HEK293T (cell line): ENCODE measurements at regions not wholly inside any gene's neighbourhood (a gene's known extent, or its start where the extent isn't known, plus 50 kb on each side); places are given as distances from the start of the nearest gene placed in this dataset.

Experiments used
- CTCF ChIA-PET: fragments of 350-600 bp; formaldehyde crosslinking; extraction: SDS; loops from one replicate; lab custom pipeline; 2021; ENCODE audit warnings: antibody characterized with exemption, inconsistent platforms; lab: Yijun Ruan, JAX
- POLR2A ChIA-PET: fragments of 350-600 bp; formaldehyde crosslinking; extraction: SDS; loops from one replicate; lab custom pipeline; 2020; ENCODE audit warnings: antibody characterized with exemption, inconsistent platforms; lab: Yijun Ruan, JAX
- DNase-seq: peaks from one replicate; pipeline ENCODE4 v3.0.0; 2012; ENCODE audit warnings: mixed read lengths; ENCODE audit errors: extremely low spot score
- ARNT ChIP-seq: fragments of 450-650 bp; IDR thresholded peaks from 2 replicates; pipeline ENCODE4 v1.6.1; 2017; ENCODE audit warnings: mild to moderate bottlenecking
- BHLHE40 ChIP-seq: fragments of 450-650 bp; IDR thresholded peaks from 2 replicates; pipeline ENCODE4 v1.6.1; 2016; ENCODE audit warnings: mild to moderate bottlenecking, moderate library complexity, borderline replicate concordance
- CTBP1 ChIP-seq: fragments of 450-650 bp; IDR thresholded peaks from 2 replicates; pipeline ENCODE4 v1.6.1; 2016; ENCODE audit warnings: borderline replicate concordance
- ELF4 ChIP-seq: fragments of 450-650 bp; IDR thresholded peaks from 2 replicates; pipeline ENCODE4 v1.6.1; 2017; ENCODE audit warnings: antibody characterized with exemption
- FOXA1 ChIP-seq: fragments of 450-650 bp; IDR thresholded peaks from 2 replicates; pipeline ENCODE4 v1.6.1; 2016; ENCODE audit warnings: mild to moderate bottlenecking
- FOXK2 ChIP-seq: fragments of 450-650 bp; IDR thresholded peaks from 2 replicates; pipeline ENCODE4 v1.6.1; 2016; ENCODE audit warnings: mild to moderate bottlenecking
- FOXM1 ChIP-seq: fragments of 450-650 bp; IDR thresholded peaks from 2 replicates; pipeline ENCODE4 v1.6.1; 2017; ENCODE audit warnings: mild to moderate bottlenecking, borderline replicate concordance
- HDGF ChIP-seq: fragments of 450-650 bp; IDR thresholded peaks from 2 replicates; pipeline ENCODE4 v1.6.1; 2017; ENCODE audit warnings: antibody characterized with exemption, borderline replicate concordance
- L3MBTL2 ChIP-seq: fragments of 450-650 bp; conservative IDR thresholded peaks from 2 replicates; pipeline ENCODE4 v1.6.1; 2016; ENCODE audit warnings: mild to moderate bottlenecking
- LEF1 ChIP-seq: fragments of 450-650 bp; IDR thresholded peaks from 2 replicates; pipeline ENCODE4 v1.6.1; 2017; ENCODE audit warnings: mild to moderate bottlenecking, borderline replicate concordance
- NFRKB ChIP-seq: fragments of 450-650 bp; IDR thresholded peaks from 2 replicates; pipeline ENCODE4 v1.6.1; 2016; ENCODE audit warnings: mild to moderate bottlenecking, moderate library complexity
- SP1 ChIP-seq: fragments of 450-650 bp; IDR thresholded peaks from 2 replicates; pipeline ENCODE4 v1.6.1; 2017
- SUZ12 ChIP-seq: fragments of 450-650 bp; IDR thresholded peaks from 2 replicates; pipeline ENCODE4 v1.6.1; 2016; ENCODE audit warnings: mild to moderate bottlenecking
- TARDBP ChIP-seq: fragments of 450-650 bp; IDR thresholded peaks from 2 replicates; pipeline ENCODE4 v1.6.1; 2016
- ZNF384 ChIP-seq: fragments of 450-650 bp; IDR thresholded peaks from 2 replicates; pipeline ENCODE4 v1.6.1; 2016
- TF ChIP-seq, protein P1 (sequence below): fragments of 450-650 bp; IDR thresholded peaks from 2 replicates; pipeline ENCODE4 v1.6.1; 2016

DNA sequence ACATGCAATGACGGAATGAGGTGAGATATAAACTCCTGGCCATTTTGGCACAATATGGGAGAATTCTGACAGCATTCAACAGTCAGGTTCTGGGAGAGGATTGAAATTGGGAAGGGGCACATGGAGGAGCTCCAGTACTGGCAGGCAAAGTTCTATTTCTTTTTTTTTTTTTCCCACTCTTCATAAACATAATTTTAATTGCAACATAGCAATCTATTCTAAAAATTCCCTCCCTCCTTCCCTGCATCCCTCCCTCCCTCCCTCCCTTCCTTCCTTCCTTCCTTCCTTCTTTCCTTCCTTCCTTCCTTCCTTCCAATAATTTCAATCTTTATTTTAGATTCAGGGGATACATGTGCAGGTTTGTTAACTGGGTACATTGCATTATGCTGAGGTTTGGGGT is 93.2 kb downstream of the PTCSC3 start:
- TF ChIP-seq SP1 (no peak), FOXM1 (no peak), FOXK2 (no peak), FOXA1 (no peak), CTBP1 (no peak), TARDBP (no peak), L3MBTL2 (no peak), ELF4 (no peak), LEF1 (no peak), ARNT (no peak), SUZ12 (no peak), ZNF384 (no peak)
- ChIA-PET POLR2A (no interaction called here), CTCF (no interaction called here)
- no peak for DNase-seq

DNA sequence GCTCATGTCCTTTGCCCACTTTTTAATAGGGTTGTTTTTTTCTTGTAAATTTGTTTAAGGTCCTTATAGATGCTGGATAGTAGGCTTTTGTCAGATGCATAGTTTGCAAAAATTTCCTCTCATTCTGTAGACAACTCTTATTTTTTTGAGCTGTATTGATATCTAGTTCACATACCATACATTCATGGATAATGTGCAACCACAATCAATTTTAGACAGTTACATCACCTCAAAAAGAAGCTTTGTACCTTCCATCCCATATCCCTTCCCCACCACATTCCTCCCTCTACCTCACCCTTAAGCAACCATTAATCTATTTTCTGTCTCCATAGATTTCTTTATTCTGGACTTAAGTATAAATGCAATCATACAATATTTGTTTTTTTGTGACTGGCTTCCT is 98.4 kb downstream of the PTCSC3 start:
- ChIA-PET POLR2A (interaction anchor here (0.6 kb wide), 1 partner anchor 99 kb away, joined by 4 read pairs; no protein-coding TSS in a partner anchor), CTCF (no interaction called here)
- TF ChIP-seq, protein P1, sequence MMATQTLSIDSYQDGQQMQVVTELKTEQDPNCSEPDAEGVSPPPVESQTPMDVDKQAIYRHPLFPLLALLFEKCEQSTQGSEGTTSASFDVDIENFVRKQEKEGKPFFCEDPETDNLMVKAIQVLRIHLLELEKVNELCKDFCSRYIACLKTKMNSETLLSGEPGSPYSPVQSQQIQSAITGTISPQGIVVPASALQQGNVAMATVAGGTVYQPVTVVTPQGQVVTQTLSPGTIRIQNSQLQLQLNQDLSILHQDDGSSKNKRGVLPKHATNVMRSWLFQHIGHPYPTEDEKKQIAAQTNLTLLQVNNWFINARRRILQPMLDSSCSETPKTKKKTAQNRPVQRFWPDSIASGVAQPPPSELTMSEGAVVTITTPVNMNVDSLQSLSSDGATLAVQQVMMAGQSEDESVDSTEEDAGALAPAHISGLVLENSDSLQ, result no peak
- no peak for TF ChIP-seq ELF4
- TF ChIP-seq HDGF, result no peak
- TF ChIP-seq ZNF384, result no peak
- no peak for TF ChIP-seq LEF1
- DNase-seq, result no peak

DNA sequence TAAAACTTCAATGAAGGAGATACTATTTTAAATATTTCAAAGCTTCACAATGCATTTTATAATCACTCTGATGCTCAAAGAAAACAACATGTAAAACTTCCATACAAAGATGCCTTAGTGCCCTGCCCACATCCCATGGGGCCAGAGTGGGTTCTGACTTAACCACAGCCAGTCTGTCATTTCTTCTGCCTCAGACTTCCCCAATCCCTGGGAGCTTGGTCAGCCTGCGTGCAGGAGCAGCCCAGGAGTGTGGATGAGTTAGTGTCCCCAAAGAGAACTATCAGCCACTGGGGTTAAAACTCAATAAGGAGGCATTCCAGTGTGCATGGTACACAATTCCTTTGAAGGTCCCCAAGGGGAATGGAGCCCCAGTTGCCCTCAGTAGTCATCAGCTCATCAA is 100.3 kb downstream of the PTCSC3 start:
- CTCF ChIA-PET, result interaction anchor here (1.1 kb wide), 1 partner anchor 193 kb away, joined by 3 read pairs; no protein-coding TSS in a partner anchor
- POLR2A ChIA-PET, result no interaction called here
- DNase-seq, result no peak
- no peak for TF ChIP-seq LEF1
- TF ChIP-seq CTBP1, result no peak

DNA sequence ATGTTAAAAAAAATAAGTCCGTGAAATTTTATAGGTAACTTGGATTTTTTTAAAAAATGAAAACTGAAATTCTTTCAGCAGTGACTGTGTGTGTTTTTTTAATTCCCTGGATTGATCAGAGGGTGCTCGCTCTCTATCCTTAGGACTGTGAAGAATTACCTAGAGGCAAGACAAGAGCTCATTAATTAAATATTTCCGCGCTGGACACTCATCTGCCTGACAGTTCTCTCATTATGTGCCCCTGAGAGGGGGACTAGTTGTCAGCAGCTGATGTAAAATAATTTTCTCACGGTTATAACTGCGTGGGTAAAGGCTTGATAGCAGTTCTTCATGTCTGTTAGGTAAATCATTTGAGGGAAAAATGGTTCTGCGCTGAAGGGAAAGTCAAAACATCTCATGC is 101.3 kb downstream of the PTCSC3 start:
- no peak for DNase-seq
- TF ChIP-seq NFRKB (no peak), FOXA1 (no peak), L3MBTL2 (no peak), LEF1 (no peak)
- POLR2A ChIA-PET, result no interaction called here
- CTCF ChIA-PET, result no interaction called here

DNA sequence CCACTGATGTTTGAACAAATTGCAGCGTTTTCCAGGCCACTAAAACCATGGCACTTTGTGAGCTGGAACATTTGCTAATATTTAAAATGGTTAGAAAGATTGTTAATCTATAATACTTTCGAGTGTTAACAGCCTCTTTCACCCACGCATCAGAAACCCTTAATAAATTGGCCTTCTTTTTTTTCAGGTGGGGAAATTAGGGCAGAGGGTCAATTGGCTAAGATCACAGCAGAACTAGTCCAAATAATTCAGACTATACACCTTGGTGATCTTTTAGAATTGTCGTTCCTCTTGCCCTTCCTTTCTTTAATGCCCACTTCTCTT is 105.8 kb downstream of the PTCSC3 start:
- DNase-seq, result no peak
- no peak for TF ChIP-seq NFRKB
- TF ChIP-seq BHLHE40, result no peak
- TF ChIP-seq SUZ12, result no peak
- no peak for TF ChIP-seq ELF4
- TF ChIP-seq FOXK2, result no peak
- no peak for TF ChIP-seq TARDBP
- no peak for TF ChIP-seq ZNF384
- no peak for TF ChIP-seq SP1
- TF ChIP-seq L3MBTL2, result no peak
- no peak for TF ChIP-seq FOXA1
- no peak for TF ChIP-seq LEF1
- TF ChIP-seq FOXM1, result no peak
- no peak for TF ChIP-seq CTBP1
- TF ChIP-seq HDGF, result no peak
- TF ChIP-seq ARNT, result no peak
- TF ChIP-seq, protein P1, result no peak
- CTCF ChIA-PET, result interaction anchor here (0.8 to 2.8 kb wide), 15 partner anchors 9 to 1073 kb away, joined by 3 to 22 read pairs (median 5); no protein-coding TSS in a partner anchor
- POLR2A ChIA-PET, result no interaction called here

DNA sequence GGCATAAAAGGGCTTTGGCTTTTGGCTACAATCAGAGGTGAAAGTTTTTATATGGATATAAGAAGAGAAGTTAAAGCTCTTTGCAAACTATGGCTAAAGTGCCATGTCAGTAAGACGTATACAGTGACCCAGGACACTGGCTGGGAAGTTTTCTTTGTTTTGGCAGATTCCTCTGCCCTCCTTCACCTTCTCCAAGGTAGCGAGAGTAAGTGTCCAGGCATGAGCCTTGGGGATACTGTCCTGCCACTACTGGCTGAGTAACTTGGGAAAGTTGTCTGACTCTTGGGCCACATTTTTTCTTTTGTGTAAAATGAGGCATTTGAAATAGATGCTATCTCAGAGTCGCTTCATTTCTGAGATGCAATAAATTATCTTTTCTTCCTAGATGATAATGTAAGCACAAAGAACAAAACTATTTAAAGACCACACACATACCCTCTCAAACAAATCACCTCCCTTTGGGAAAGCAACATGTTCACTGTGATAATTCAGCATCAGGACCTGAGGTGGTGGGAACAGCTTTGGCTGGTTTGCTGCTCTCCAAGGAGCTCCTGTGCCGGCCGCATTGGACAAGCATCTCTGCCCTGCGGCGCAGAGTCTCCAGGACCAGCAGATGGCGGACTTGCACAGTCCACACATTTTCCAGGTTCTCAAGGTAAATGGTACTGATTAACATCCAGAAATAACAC is 106.3 kb downstream of the PTCSC3 start:
- ChIA-PET POLR2A (no interaction called here), CTCF (interaction anchor here (0.8 to 2.8 kb wide), 27 partner anchors 9 to 1073 kb away, joined by 3 to 22 read pairs (median 4); partner anchors contain the start of gene NKX2-8)
- DNase-seq, result peak; percentile 76
- no peak for TF ChIP-seq NFRKB
- TF ChIP-seq ELF4, result no peak
- no peak for TF ChIP-seq SUZ12
- TF ChIP-seq TARDBP, result no peak
- no peak for TF ChIP-seq ZNF384
- no peak for TF ChIP-seq ARNT
- no peak for TF ChIP-seq LEF1
- no peak for TF ChIP-seq SP1
- TF ChIP-seq BHLHE40, result no peak
- no peak for TF ChIP-seq FOXM1
- no peak for TF ChIP-seq CTBP1
- TF ChIP-seq, protein P1, result no peak
- no peak for TF ChIP-seq FOXK2
- no peak for TF ChIP-seq FOXA1
- TF ChIP-seq L3MBTL2, result no peak
- no peak for TF ChIP-seq HDGF
